Suprapubic skin (tissue), 3 donors: ENCODE measurements at regions not wholly inside any gene's neighbourhood (a gene's known extent, or its start where the extent isn't known, plus 50 kb on each side); places are given as distances from the start of the nearest gene placed in this dataset.

Experiments
- EP300 ChIP-seq: sonication (generic); formaldehyde crosslinking; IDR thresholded peaks from one replicate; pipeline ENCODE4 v1.6.1; 2017; ENCODE audit warnings: antibody characterized with exemption
- POLR2A ChIP-seq, 2 donors: fragments of 450-650 bp; IDR thresholded peaks; one replicate each; pipeline ENCODE4 v1.6.1; 2017; ENCODE audit warnings: antibody characterized with exemption in 2 of 2, mild to moderate bottlenecking in 2 of 2, moderate library complexity in 2 of 2
- TF ChIP-seq, protein P1 (sequence below), 2 donors: fragments of 200-600 bp in 1 of 2; fragments of 450-650 bp in 1 of 2; sonication (generic) in 1 of 2; IDR thresholded peaks; one replicate each; pipeline ENCODE4 v1.5.1; 2016 to 2019; ENCODE audit warnings: antibody characterized with exemption in 2 of 2, mild to moderate bottlenecking in 1 of 2, moderate library complexity in 1 of 2

DNA sequence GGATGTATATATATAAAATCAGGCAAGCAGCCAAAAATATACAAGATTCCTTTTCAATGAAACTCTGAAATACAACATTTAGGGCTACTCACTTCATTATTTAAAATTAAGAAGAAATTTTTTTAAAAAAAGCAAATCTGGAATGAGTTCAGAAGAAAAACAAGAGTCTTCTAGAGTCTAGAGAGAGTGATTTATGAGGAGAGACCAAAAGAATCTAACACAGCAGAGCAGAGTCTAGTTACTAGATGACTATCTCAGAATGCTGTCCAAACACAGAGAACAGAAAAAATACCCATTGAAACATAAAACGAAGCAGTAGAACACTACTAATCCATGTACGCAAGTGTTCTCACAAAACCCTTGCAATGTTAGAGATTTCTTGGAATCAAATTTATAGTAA lies 275.2 kb upstream of the CBLB start:
- TF ChIP-seq, protein P1, sequence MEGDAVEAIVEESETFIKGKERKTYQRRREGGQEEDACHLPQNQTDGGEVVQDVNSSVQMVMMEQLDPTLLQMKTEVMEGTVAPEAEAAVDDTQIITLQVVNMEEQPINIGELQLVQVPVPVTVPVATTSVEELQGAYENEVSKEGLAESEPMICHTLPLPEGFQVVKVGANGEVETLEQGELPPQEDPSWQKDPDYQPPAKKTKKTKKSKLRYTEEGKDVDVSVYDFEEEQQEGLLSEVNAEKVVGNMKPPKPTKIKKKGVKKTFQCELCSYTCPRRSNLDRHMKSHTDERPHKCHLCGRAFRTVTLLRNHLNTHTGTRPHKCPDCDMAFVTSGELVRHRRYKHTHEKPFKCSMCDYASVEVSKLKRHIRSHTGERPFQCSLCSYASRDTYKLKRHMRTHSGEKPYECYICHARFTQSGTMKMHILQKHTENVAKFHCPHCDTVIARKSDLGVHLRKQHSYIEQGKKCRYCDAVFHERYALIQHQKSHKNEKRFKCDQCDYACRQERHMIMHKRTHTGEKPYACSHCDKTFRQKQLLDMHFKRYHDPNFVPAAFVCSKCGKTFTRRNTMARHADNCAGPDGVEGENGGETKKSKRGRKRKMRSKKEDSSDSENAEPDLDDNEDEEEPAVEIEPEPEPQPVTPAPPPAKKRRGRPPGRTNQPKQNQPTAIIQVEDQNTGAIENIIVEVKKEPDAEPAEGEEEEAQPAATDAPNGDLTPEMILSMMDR (IDR thresholded peaks at IDR 0.05) = no peak
- TF ChIP-seq POLR2A (IDR thresholded peaks at IDR 0.05) (no peak), EP300 (no peak)
